22Rv1 (cell line): ENCODE measurements at regions not wholly inside any gene's neighbourhood (a gene's known extent, or its start where the extent isn't known, plus 50 kb on each side); places are given as distances from the start of the nearest gene placed in this dataset.

Experiments
- ZFX ChIP-seq: fragments of 450-650 bp; IDR thresholded peaks from 2 replicates; pipeline ENCODE4 v1.6.1; 2017; ENCODE audit warnings: antibody characterized with exemption, borderline replicate concordance
- TF ChIP-seq, protein P1 (sequence below): fragments of 450-650 bp; IDR thresholded peaks from 2 replicates; pipeline ENCODE4 v1.5.1; 2017; ENCODE audit warnings: mild to moderate bottlenecking

GRCh38 chr4:147076179-147076578, 130.5 kb upstream of the TTC29 start:
- TF ChIP-seq, protein P1, sequence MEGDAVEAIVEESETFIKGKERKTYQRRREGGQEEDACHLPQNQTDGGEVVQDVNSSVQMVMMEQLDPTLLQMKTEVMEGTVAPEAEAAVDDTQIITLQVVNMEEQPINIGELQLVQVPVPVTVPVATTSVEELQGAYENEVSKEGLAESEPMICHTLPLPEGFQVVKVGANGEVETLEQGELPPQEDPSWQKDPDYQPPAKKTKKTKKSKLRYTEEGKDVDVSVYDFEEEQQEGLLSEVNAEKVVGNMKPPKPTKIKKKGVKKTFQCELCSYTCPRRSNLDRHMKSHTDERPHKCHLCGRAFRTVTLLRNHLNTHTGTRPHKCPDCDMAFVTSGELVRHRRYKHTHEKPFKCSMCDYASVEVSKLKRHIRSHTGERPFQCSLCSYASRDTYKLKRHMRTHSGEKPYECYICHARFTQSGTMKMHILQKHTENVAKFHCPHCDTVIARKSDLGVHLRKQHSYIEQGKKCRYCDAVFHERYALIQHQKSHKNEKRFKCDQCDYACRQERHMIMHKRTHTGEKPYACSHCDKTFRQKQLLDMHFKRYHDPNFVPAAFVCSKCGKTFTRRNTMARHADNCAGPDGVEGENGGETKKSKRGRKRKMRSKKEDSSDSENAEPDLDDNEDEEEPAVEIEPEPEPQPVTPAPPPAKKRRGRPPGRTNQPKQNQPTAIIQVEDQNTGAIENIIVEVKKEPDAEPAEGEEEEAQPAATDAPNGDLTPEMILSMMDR, result no peak
- no peak for TF ChIP-seq ZFX
